Ishikawa (cell line): ENCODE measurements at regions not wholly inside any gene's neighbourhood (a gene's known extent, or its start where the extent isn't known, plus 50 kb on each side); places are given as distances from the start of the nearest gene placed in this dataset.

Experiments used
- CEBPB ChIP-seq: IDR thresholded peaks from 2 replicates; pipeline ENCODE4 v1.6.1; 2012
- CREB1 ChIP-seq: IDR thresholded peaks from 2 replicates; pipeline ENCODE4 v1.6.1; 2012; ENCODE audit warnings: low read depth
- EGR1 ChIP-seq: IDR thresholded peaks from 2 replicates; pipeline ENCODE4 v1.6.1; 2012
- EP300 ChIP-seq: IDR thresholded peaks from 2 replicates; pipeline ENCODE4 v1.6.1; 2012; ENCODE audit warnings: borderline replicate concordance
- FOXM1 ChIP-seq: IDR thresholded peaks from 2 replicates; pipeline ENCODE4 v1.6.1; 2012; ENCODE audit warnings: low read depth, borderline replicate concordance
- RAD21 ChIP-seq: IDR thresholded peaks from 2 replicates; pipeline ENCODE4 v1.6.1; 2012; ENCODE audit warnings: low read depth
- TAF1 ChIP-seq: IDR thresholded peaks from 2 replicates; pipeline ENCODE4 v1.6.1; 2012; ENCODE audit warnings: low read depth, mild to moderate bottlenecking
- TCF12 ChIP-seq: IDR thresholded peaks from 2 replicates; pipeline ENCODE4 v1.6.1; 2012; ENCODE audit warnings: low read depth
- TEAD4 ChIP-seq: IDR thresholded peaks from 2 replicates; pipeline ENCODE4 v1.6.1; 2012
- YY1 ChIP-seq: IDR thresholded peaks from 2 replicates; pipeline ENCODE4 v1.6.1; 2012; ENCODE audit warnings: low read depth
- TF ChIP-seq, protein P1 (sequence below): IDR thresholded peaks from 2 replicates; pipeline ENCODE4 v1.6.1; 2012; ENCODE audit warnings: low read depth, mild to moderate bottlenecking
- TF ChIP-seq, protein P2 (sequence below): IDR thresholded peaks from 2 replicates; pipeline ENCODE4 v1.6.1; 2012

DNA sequence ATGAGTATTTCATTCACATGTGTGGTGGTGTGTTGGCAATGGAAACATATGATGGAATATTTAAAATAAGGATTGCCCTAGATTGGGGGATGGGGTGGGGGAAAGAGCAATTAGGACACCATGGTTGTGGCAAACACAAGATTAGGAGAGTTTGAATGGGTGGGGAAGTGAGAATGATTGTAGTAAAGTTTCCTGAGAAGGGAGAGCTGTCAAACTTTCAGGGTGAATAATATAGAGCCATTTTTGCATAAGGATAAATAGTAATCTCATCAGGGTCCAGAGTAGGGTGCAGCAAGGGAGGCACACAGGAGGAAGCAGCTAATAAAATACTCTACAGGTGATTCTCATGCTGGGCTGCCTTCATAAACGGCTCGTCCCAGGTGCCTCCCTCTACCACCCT is 294.9 kb upstream of the MARCKS start:
- TF ChIP-seq, protein P1, sequence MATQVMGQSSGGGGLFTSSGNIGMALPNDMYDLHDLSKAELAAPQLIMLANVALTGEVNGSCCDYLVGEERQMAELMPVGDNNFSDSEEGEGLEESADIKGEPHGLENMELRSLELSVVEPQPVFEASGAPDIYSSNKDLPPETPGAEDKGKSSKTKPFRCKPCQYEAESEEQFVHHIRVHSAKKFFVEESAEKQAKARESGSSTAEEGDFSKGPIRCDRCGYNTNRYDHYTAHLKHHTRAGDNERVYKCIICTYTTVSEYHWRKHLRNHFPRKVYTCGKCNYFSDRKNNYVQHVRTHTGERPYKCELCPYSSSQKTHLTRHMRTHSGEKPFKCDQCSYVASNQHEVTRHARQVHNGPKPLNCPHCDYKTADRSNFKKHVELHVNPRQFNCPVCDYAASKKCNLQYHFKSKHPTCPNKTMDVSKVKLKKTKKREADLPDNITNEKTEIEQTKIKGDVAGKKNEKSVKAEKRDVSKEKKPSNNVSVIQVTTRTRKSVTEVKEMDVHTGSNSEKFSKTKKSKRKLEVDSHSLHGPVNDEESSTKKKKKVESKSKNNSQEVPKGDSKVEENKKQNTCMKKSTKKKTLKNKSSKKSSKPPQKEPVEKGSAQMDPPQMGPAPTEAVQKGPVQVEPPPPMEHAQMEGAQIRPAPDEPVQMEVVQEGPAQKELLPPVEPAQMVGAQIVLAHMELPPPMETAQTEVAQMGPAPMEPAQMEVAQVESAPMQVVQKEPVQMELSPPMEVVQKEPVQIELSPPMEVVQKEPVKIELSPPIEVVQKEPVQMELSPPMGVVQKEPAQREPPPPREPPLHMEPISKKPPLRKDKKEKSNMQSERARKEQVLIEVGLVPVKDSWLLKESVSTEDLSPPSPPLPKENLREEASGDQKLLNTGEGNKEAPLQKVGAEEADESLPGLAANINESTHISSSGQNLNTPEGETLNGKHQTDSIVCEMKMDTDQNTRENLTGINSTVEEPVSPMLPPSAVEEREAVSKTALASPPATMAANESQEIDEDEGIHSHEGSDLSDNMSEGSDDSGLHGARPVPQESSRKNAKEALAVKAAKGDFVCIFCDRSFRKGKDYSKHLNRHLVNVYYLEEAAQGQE: no peak
- TF ChIP-seq TAF1 (no peak), TCF12 (no peak), CEBPB (no peak), FOXM1 (no peak), EP300 (no peak), TEAD4 (no peak), YY1 (no peak), EGR1 (no peak), RAD21 (no peak), CREB1 (no peak)
- TF ChIP-seq, protein P2, sequence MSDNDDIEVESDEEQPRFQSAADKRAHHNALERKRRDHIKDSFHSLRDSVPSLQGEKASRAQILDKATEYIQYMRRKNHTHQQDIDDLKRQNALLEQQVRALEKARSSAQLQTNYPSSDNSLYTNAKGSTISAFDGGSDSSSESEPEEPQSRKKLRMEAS: no peak
